ENCODE measurements at regions not wholly inside any gene's neighbourhood (a gene's known extent, or its start where the extent isn't known, plus 50 kb on each side); places are given as distances from the start of the nearest gene placed in this dataset.

DNA sequence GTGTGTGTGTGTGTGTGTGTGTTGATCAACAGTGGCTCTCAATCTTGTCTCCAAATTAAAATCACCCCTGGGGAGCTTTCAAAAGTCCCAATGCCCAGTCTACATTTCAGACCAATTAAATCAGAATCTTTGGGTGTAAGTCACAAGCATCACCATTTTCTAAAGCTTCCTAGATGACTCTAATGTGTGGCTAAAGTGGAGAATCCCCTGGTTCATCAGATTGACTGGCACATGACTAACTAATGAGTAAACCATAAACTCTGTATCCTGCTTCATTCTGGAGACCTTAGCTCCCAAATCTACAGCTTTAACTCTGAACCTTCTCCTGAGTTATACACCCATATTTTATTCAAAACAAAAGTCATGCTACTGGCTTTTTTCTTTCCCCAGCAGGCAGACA, 131.3 kb downstream of the SUCLA2 start:
- intact Hi-C loops (cut with DNase I): no loop called here
- no peak for ATAC-seq
- no peak for DNase-seq
- Histone ChIP-seq H3K9me3 (peaks cover 0 to 18% (median 6%) of the 10 kb centered on the region in 11 donors), H3K4me1 (no peaks in the 10 kb centered on the region), H3K27ac (no peak overlapping the region), H3K36me3 (no peaks in the 10 kb centered on the region), H3K27me3 (no peaks in the 10 kb centered on the region), H3K4me3 (no peak overlapping the region)
- TF ChIP-seq, protein P1, sequence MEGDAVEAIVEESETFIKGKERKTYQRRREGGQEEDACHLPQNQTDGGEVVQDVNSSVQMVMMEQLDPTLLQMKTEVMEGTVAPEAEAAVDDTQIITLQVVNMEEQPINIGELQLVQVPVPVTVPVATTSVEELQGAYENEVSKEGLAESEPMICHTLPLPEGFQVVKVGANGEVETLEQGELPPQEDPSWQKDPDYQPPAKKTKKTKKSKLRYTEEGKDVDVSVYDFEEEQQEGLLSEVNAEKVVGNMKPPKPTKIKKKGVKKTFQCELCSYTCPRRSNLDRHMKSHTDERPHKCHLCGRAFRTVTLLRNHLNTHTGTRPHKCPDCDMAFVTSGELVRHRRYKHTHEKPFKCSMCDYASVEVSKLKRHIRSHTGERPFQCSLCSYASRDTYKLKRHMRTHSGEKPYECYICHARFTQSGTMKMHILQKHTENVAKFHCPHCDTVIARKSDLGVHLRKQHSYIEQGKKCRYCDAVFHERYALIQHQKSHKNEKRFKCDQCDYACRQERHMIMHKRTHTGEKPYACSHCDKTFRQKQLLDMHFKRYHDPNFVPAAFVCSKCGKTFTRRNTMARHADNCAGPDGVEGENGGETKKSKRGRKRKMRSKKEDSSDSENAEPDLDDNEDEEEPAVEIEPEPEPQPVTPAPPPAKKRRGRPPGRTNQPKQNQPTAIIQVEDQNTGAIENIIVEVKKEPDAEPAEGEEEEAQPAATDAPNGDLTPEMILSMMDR (IDR thresholded peaks at IDR 0.05): no peak

DNA sequence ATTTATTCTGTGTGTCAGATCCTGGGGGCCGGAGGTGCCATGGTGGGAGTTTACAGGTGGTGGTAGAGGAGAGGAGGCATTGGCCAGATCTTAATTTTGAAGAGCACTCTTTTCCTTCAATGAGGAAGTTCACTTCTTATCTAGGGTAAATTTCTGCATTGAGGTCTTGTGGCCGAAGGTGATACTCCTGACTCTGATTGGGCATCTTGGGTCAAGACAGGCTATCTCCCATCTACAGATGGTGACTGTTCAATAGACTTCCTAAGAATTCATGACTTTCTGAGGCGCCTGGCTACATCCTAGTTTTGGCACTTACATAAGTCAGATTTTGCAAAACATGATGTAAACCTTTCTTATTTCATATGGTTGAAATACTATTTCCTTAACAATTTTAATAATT, 135.2 kb downstream of the SUCLA2 start:
- Histone ChIP-seq H3K4me3 (no peak overlapping the region), H3K27me3 (no peaks in the 10 kb centered on the region), H3K4me1 (no peaks in the 10 kb centered on the region), H3K9me3 (peaks cover 0 to 7% (median 0%) of the 10 kb centered on the region in 11 donors), H3K27ac (no peak overlapping the region), H3K36me3 (no peaks in the 10 kb centered on the region)
- DNase-seq: no peak
- 76 to 77% methylated on average over 3 of the region's 3 CpGs for WGBS, 2 donors
- ATAC-seq: no peak
- intact Hi-C loops (cut with DNase I): no loop called here
- TF ChIP-seq, protein P1 (IDR thresholded peaks at IDR 0.05): no peak

DNA sequence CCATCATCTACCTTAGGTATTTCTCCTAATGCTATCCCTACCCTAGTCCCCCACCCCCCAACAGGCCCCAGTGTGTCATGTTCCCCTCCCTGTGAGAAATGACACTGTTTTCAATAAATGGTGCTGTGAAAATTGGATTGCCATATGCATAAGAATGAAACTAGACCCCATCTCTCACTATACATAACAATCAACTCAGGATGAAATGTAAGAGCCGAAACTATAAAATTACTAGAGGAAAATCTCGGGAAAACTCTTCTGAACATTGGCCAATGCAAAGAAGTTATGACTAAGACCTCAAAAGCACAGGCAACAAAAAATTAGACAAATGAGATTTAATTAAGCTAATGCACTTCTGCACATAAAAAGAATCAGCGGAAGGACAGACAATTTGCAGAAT, 138.2 kb downstream of the SUCLA2 start:
- Histone ChIP-seq H3K4me3 (no peak overlapping the region), H3K27me3 (no peaks in the 10 kb centered on the region), H3K4me1 (no peaks in the 10 kb centered on the region), H3K9me3 (peaks cover 0 to 7% (median 0%) of the 10 kb centered on the region in 11 donors), H3K36me3 (no peaks in the 10 kb centered on the region), H3K27ac (no peak overlapping the region)
- intact Hi-C loops (cut with DNase I): no loop called here
- ATAC-seq (no peak), DNase-seq (no peak)
- WGBS, 2 donors: 92% methylated on average over 3 of the region's 3 CpGs
- TF ChIP-seq, protein P1 (IDR thresholded peaks at IDR 0.05): no peak

DNA sequence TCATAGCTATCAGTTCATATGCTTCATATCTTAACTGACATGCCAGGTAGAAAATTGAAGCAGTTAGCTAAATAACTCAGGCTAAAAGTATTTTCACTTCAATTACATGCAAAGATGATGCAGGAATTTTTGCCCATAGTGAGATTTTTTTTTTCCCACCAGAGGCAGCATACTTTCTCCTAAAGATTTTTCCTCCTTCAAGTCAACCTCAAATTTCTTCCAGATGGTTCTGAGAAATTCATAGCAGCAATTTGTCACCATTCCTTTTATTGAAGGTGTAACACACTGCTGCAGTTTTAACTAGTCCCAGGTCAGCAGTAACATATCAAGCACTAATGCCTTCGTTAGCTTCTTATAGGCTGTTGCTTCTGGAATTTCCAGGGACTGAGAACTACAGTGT, 141.9 kb downstream of the SUCLA2 start:
- 53 to 54% methylated on average over 1 of the region's 1 CpG for WGBS, 2 donors
- ATAC-seq (no peak), DNase-seq (no peak)

More for the DNA sequence above, 141.9 kb downstream of the SUCLA2 start:
- intact Hi-C loops (cut with DNase I): no loop called here
- Histone ChIP-seq H3K36me3 (no peaks in the 10 kb centered on the region), H3K27ac (no peak overlapping the region), H3K9me3 (peaks cover 0 to 7% (median 0%) of the 10 kb centered on the region in 11 donors), H3K27me3 (no peaks in the 10 kb centered on the region), H3K4me1 (no peaks in the 10 kb centered on the region), H3K4me3 (no peak overlapping the region)
- TF ChIP-seq, protein P1 (IDR thresholded peaks at IDR 0.05): no peak
